ENCODE measurements at regions not wholly inside any gene's neighbourhood (a gene's known extent, or its start where the extent isn't known, plus 50 kb on each side); places are given as distances from the start of the nearest gene placed in this dataset.

GRCh38 chr16:65950211-65950610, 416.3 kb upstream of the CDH5 start:
- intact Hi-C loops (cut with DNase I; ENCODE audit: low total_unique reads) = no loop called here
- TF ChIP-seq POLR2A (IDR thresholded peaks at IDR 0.05) (no peak), EP300 (IDR thresholded peaks at IDR 0.05) (no peak)
- TF ChIP-seq, protein P1, sequence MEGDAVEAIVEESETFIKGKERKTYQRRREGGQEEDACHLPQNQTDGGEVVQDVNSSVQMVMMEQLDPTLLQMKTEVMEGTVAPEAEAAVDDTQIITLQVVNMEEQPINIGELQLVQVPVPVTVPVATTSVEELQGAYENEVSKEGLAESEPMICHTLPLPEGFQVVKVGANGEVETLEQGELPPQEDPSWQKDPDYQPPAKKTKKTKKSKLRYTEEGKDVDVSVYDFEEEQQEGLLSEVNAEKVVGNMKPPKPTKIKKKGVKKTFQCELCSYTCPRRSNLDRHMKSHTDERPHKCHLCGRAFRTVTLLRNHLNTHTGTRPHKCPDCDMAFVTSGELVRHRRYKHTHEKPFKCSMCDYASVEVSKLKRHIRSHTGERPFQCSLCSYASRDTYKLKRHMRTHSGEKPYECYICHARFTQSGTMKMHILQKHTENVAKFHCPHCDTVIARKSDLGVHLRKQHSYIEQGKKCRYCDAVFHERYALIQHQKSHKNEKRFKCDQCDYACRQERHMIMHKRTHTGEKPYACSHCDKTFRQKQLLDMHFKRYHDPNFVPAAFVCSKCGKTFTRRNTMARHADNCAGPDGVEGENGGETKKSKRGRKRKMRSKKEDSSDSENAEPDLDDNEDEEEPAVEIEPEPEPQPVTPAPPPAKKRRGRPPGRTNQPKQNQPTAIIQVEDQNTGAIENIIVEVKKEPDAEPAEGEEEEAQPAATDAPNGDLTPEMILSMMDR (IDR thresholded peaks at IDR 0.05) = no peak
- 55 to 74% (median 62%) methylated on average over 3 of the region's 3 CpGs for WGBS, 5 donors

DNA sequence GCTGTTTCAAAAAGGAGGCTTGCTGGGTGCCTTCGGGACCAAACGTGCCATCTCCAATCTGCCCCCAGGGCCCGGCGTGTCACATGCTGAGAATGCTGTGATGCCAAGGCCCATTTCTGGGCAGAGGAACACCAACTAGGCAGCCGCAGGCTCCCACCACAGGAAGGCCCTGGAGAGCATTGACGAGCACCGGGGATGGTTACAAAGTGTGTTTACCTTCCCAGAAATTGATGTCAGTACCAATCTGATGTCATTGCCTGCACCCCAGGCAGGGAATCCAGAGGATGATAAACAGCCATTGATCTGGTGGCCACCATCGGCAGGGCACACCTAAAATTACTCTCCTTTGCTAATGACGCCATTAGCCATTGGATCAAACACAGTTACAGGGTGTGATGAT, 418.1 kb upstream of the CDH5 start:
- no peak overlapping the region for H3K27ac ChIP-seq
- TF ChIP-seq EP300 (IDR thresholded peaks at IDR 0.05) (no peak), POLR2AphosphoS5 (IDR thresholded peaks at IDR 0.05) (no peak), POLR2A (IDR thresholded peaks at IDR 0.05) (no peak)
- TF ChIP-seq, protein P1 (IDR thresholded peaks at IDR 0.05) = no peak
- intact Hi-C loops (cut with DNase I; ENCODE audit: low total_unique reads) = no loop called here
- no peaks in the 10 kb centered on the region for H3K27me3 ChIP-seq
- no peak for DNase-seq
- 83 to 93% (median 88%) methylated on average over 6 to 9 of the region's 9 CpGs for WGBS, 5 donors
- no peaks in the 10 kb centered on the region for H3K9me3 ChIP-seq
- no peaks in the 10 kb centered on the region for H3K36me3 ChIP-seq
- H3K4me1 ChIP-seq = no peaks in the 10 kb centered on the region
- no peak overlapping the region for H3K4me3 ChIP-seq

More at GRCh38 chr16:65950211-65950610, 416.3 kb upstream of the CDH5 start:
- Histone ChIP-seq H3K36me3 (no peaks in the 10 kb centered on the region), H3K27me3 (no peaks in the 10 kb centered on the region), H3K27ac (no peak overlapping the region), H3K4me3 (no peak overlapping the region), H3K4me1 (no peaks in the 10 kb centered on the region), H3K9me3 (no peaks in the 10 kb centered on the region)
- peak in 1 of 2 donors; percentile 18 for DNase-seq

DNA sequence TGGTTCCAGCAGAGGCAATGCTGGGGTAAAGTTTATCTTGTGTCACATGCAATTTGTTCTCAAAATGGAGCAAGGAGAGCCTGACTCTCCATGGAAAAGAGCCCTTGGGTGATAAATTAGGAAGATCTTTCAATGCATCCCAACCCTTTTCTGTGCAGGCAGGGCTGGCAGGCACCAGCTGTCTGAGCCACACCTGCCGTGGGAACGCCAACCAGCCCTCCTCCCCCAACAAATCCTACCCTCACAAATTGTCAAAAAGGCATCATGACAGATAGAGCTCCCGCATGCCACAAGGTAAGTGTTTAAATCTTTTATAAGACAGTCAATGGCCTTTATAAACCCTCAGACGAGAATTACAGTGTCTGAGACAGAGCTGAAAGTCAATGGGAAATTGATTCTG, 418.5 kb upstream of the CDH5 start:
- H3K27me3 ChIP-seq = no peaks in the 10 kb centered on the region
- WGBS, 5 donors = 69 to 88% (median 83%) methylated on average over 4 of the region's 4 CpGs
- H3K4me3 ChIP-seq = no peak overlapping the region
- DNase-seq = no peak
- no peak overlapping the region for H3K27ac ChIP-seq
- H3K4me1 ChIP-seq = no peaks in the 10 kb centered on the region
- H3K9me3 ChIP-seq = no peaks in the 10 kb centered on the region
- intact Hi-C loops (cut with DNase I; ENCODE audit: low total_unique reads) = no loop called here
- TF ChIP-seq, protein P1 (IDR thresholded peaks at IDR 0.05) = no peak
- TF ChIP-seq POLR2AphosphoS5 (IDR thresholded peaks at IDR 0.05) = no peak
- TF ChIP-seq POLR2A (IDR thresholded peaks at IDR 0.05) = no peak
- TF ChIP-seq EP300 (IDR thresholded peaks at IDR 0.05) = no peak
- H3K36me3 ChIP-seq = no peaks in the 10 kb centered on the region

GRCh38 chr16:65945493-65945892, 421.0 kb upstream of the CDH5 start:
- intact Hi-C loops (cut with DNase I; ENCODE audit: low total_unique reads) = no loop called here
- TF ChIP-seq EP300 (IDR thresholded peaks at IDR 0.05) = no peak
- no peak for TF ChIP-seq POLR2A (IDR thresholded peaks at IDR 0.05)
- TF ChIP-seq, protein P1 (IDR thresholded peaks at IDR 0.05) = no peak
- TF ChIP-seq POLR2AphosphoS5 (IDR thresholded peaks at IDR 0.05) = no peak
- Histone ChIP-seq H3K4me3 (no peak overlapping the region), H3K27ac (no peak overlapping the region), H3K9me3 (no peaks in the 10 kb centered on the region), H3K27me3 (no peaks in the 10 kb centered on the region), H3K4me1 (no peaks in the 10 kb centered on the region), H3K36me3 (no peaks in the 10 kb centered on the region)
- no peak for DNase-seq
- 50 to 70% (median 64%) methylated on average over 2 of the region's 2 CpGs for WGBS, 5 donors
